ENCODE measurements at regions not wholly inside any gene's neighbourhood (a gene's known extent, or its start where the extent isn't known, plus 50 kb on each side); places are given as distances from the start of the nearest gene placed in this dataset.

GRCh38 chr17:52532373-52532772 lies 373.9 kb upstream of the CA10 start:
- no peak overlapping the region for H3K4me2 ChIP-seq (ENCODE audit: low read length)
- no peak for ATAC-seq
- H4K20me1 ChIP-seq (ENCODE audit: insufficient read depth), result no peaks in the 10 kb centered on the region
- no peak overlapping the region for H3K27ac ChIP-seq (ENCODE audit: low read depth, low read length)
- RAD21 ChIA-PET (ENCODE audit: low non-redundant PET in 1 of 2, low total read pairs in 2 of 2, uncharacterized antibody in 2 of 2, unreplicated experiment in 2 of 2), result no interaction called here
- POLR2A ChIA-PET, result no interaction called here
- TF ChIP-seq CEBPB (IDR thresholded peaks at IDR 0.05; ENCODE audit: low read depth) (no peak), FOSL1 (IDR thresholded peaks at IDR 0.05; ENCODE audit: low read depth) (no peak), ZFX (IDR thresholded peaks at IDR 0.05) (no peak), SIN3A (IDR thresholded peaks at IDR 0.05; ENCODE audit: low read depth) (no peak), ELF1 (IDR thresholded peaks at IDR 0.05; ENCODE audit: borderline replicate concordance, low read depth) (no peak), EZH2phosphoT487 (IDR thresholded peaks at IDR 0.05; ENCODE audit: borderline replicate concordance) (no peak), TCF7L2 (IDR thresholded peaks at IDR 0.05; ENCODE audit: borderline replicate concordance, extremely low read depth, insufficient read depth, insufficient read length) (no peak), RAD21 (IDR thresholded peaks at IDR 0.05; ENCODE audit: low read depth) (no peak), ZNF274 (IDR thresholded peaks at IDR 0.05; ENCODE audit: low read depth, low read length) (no peak)
- TF ChIP-seq, protein P1, sequence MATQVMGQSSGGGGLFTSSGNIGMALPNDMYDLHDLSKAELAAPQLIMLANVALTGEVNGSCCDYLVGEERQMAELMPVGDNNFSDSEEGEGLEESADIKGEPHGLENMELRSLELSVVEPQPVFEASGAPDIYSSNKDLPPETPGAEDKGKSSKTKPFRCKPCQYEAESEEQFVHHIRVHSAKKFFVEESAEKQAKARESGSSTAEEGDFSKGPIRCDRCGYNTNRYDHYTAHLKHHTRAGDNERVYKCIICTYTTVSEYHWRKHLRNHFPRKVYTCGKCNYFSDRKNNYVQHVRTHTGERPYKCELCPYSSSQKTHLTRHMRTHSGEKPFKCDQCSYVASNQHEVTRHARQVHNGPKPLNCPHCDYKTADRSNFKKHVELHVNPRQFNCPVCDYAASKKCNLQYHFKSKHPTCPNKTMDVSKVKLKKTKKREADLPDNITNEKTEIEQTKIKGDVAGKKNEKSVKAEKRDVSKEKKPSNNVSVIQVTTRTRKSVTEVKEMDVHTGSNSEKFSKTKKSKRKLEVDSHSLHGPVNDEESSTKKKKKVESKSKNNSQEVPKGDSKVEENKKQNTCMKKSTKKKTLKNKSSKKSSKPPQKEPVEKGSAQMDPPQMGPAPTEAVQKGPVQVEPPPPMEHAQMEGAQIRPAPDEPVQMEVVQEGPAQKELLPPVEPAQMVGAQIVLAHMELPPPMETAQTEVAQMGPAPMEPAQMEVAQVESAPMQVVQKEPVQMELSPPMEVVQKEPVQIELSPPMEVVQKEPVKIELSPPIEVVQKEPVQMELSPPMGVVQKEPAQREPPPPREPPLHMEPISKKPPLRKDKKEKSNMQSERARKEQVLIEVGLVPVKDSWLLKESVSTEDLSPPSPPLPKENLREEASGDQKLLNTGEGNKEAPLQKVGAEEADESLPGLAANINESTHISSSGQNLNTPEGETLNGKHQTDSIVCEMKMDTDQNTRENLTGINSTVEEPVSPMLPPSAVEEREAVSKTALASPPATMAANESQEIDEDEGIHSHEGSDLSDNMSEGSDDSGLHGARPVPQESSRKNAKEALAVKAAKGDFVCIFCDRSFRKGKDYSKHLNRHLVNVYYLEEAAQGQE (IDR thresholded peaks at IDR 0.05; ENCODE audit: low read depth), result no peak
- TF ChIP-seq, protein P2, sequence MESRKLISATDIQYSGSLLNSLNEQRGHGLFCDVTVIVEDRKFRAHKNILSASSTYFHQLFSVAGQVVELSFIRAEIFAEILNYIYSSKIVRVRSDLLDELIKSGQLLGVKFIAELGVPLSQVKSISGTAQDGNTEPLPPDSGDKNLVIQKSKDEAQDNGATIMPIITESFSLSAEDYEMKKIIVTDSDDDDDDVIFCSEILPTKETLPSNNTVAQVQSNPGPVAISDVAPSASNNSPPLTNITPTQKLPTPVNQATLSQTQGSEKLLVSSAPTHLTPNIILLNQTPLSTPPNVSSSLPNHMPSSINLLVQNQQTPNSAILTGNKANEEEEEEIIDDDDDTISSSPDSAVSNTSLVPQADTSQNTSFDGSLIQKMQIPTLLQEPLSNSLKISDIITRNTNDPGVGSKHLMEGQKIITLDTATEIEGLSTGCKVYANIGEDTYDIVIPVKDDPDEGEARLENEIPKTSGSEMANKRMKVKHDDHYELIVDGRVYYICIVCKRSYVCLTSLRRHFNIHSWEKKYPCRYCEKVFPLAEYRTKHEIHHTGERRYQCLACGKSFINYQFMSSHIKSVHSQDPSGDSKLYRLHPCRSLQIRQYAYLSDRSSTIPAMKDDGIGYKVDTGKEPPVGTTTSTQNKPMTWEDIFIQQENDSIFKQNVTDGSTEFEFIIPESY (IDR thresholded peaks at IDR 0.05; ENCODE audit: extremely low read depth, insufficient replicate concordance, low read length), result no peak
- CTCF ChIA-PET, result no interaction called here
- no TSS peak for BruUV-seq (replicated peaks)
- H3K9me2 ChIP-seq (ENCODE audit: insufficient read depth), result no peaks in the 10 kb centered on the region
- no peak overlapping the region for H2AFZ ChIP-seq (ENCODE audit: low read depth, low read length, poor library complexity, severe bottlenecking)
- H3K4me3 ChIP-seq (replicated peaks in 1 of 2; ENCODE audit: low read depth in 1 of 2, low read length in 2 of 2), result no peak overlapping the region
- no peaks in the 10 kb centered on the region for H3K27me3 ChIP-seq (ENCODE audit: insufficient read depth, low read length)
- H3K36me3 ChIP-seq (ENCODE audit: control insufficient read depth in 1 of 2, insufficient read depth in 2 of 2, low read length in 2 of 2), result no peaks in the 10 kb centered on the region
- intact Hi-C loops (cut with micrococcal nuclease), result no loop called here
- H3K9ac ChIP-seq (ENCODE audit: low read length), result no peak overlapping the region
- H3K9me3 ChIP-seq (ENCODE audit: control insufficient read depth in 1 of 2, insufficient read depth in 1 of 2, low read depth in 1 of 2, low read length in 2 of 2), result peaks cover 36 to 42% of the 10 kb centered on the region in 2 experiments; a peak in 3 of 4 replicates
- no peaks in the 10 kb centered on the region for H3K4me1 ChIP-seq (ENCODE audit: control insufficient read depth in 1 of 2, insufficient read depth in 2 of 2, low read length in 2 of 2)
- no peak for DNase-seq (ENCODE audit: low read depth, low spot score)
- H3K79me2 ChIP-seq (ENCODE audit: insufficient read depth, low read length), result no peaks in the 10 kb centered on the region

All from HCT116 (cell line).